HG02798 (cell line): ENCODE measurements at regions not wholly inside any gene's neighbourhood (a gene's known extent, or its start where the extent isn't known, plus 50 kb on each side); places are given as distances from the start of the nearest gene placed in this dataset.
"Not testable (repeated sequence)": the region's sequence is repeated elsewhere in the genome, so short reads cannot be mapped to it uniquely, and the experiment has no call there.

Experiments
- ATAC-seq: cut with Tn5 transposase; IDR thresholded peaks from one replicate; pipeline ENCODE4 v1.9.1; 2021; ENCODE audit warnings: mild to moderate bottlenecking; ENCODE audit not compliant: unreplicated experiment, poor library complexity

GRCh38 chr4:54568184-54568583 is 89.6 kb upstream of the KIT start:
- no peak for ATAC-seq

- ATAC-seq = no peak
Observed at GRCh38 chr4:54570822-54571221, 86.9 kb upstream of the KIT start.

GRCh38 chr4:54571293-54572151 is 86.2 kb upstream of the KIT start:
- ATAC-seq = no peak

GRCh38 chr4:54572152-54572542 is 85.6 kb upstream of the KIT start:
- ATAC-seq = no peak

- no peak for ATAC-seq
Observed at GRCh38 chr4:54574500-54574899, 83.3 kb upstream of the KIT start.

- no peak for ATAC-seq
Observed at GRCh38 chr4:54575919-54576318, 81.8 kb upstream of the KIT start.

GRCh38 chr4:54581807-54582206 is 76.0 kb upstream of the KIT start:
- no peak for ATAC-seq

- ATAC-seq = no peak
Observed at GRCh38 chr4:54585321-54586000, 72.3 kb upstream of the KIT start.

GRCh38 chr4:54586320-54586955 is 71.3 kb upstream of the KIT start:
- ATAC-seq = no peak

GRCh38 chr4:54587107-54587891 is 70.5 kb upstream of the KIT start:
- no peak for ATAC-seq

- ATAC-seq = no peak
Observed at GRCh38 chr4:54588404-54588803, 69.4 kb upstream of the KIT start.

- ATAC-seq = no peak
Observed at GRCh38 chr4:54589586-54589985, 68.2 kb upstream of the KIT start.

- no peak for ATAC-seq
Observed at GRCh38 chr4:54593795-54594322, 63.9 kb upstream of the KIT start.

GRCh38 chr4:54596201-54596600 is 61.6 kb upstream of the KIT start:
- no peak for ATAC-seq

- not testable (repeated sequence) for ATAC-seq
Observed at GRCh38 chr4:54597678-54598077, 60.1 kb upstream of the KIT start.

GRCh38 chr4:54602175-54602574 is 55.6 kb upstream of the KIT start:
- ATAC-seq = not testable (repeated sequence)

- no peak for ATAC-seq
Observed at GRCh38 chr4:54607067-54607466, 50.7 kb upstream of the KIT start.

- ATAC-seq = no peak
Observed at GRCh38 chr4:54607521-54607920, 50.2 kb upstream of the KIT start.
